22Rv1 (cell line): ENCODE measurements at regions not wholly inside any gene's neighbourhood (a gene's known extent, or its start where the extent isn't known, plus 50 kb on each side); places are given as distances from the start of the nearest gene placed in this dataset.

Experiments
- CTCF ChIP-seq: fragments of 450-650 bp; IDR thresholded peaks from 2 replicates; pipeline ENCODE4 v1.5.1; 2017; ENCODE audit warnings: mild to moderate bottlenecking
- ZFX ChIP-seq: fragments of 450-650 bp; IDR thresholded peaks from 2 replicates; pipeline ENCODE4 v1.6.1; 2017; ENCODE audit warnings: antibody characterized with exemption, borderline replicate concordance

- no peak for TF ChIP-seq CTCF
- TF ChIP-seq ZFX = no peak
These were observed 340.7 kb upstream of the VSTM2A start for GRCh38 chr7:54201501-54201900.
